Keratinocyte (primary cell): ENCODE measurements at regions not wholly inside any gene's neighbourhood (a gene's known extent, or its start where the extent isn't known, plus 50 kb on each side); places are given as distances from the start of the nearest gene placed in this dataset.
A peak's percentile ranks its signal among the peaks of the same experiment; 100 is the strongest.

Experiments
- DNase-seq: peaks from one replicate; pipeline ENCODE4 v3.0.0-alpha.2; 2011; ENCODE audit warnings: low read depth, missing footprints, low spot score
- FAIRE-seq: peaks from 2 replicates; lab custom pipeline; 2011; peaks lifted over from hg19 to GRCh38; lab: Jason Lieb, UNC
- H2AFZ ChIP-seq: 2 replicates; pipeline ENCODE4 v1.6.0; 2012; ENCODE audit warnings: low read length, control low read depth, inconsistent platforms; ENCODE audit not compliant: control insufficient read depth
- H3K27ac ChIP-seq: 2 replicates; pipeline ENCODE4 v1.5.1; 2011; ENCODE audit warnings: low read length; ENCODE audit not compliant: control insufficient read depth, insufficient read depth
- H3K27me3 ChIP-seq: 3 replicates; pipeline ENCODE4 v1.6.0; 2011; ENCODE audit warnings: low read length; ENCODE audit not compliant: control insufficient read depth, insufficient read depth; ENCODE audit errors: extremely low read depth
- H3K36me3 ChIP-seq, 2 experiments: 2 replicates in 1 of 2; 3 replicates in 1 of 2; pipeline ENCODE4 v1.5.1; 2011; ENCODE audit warnings: low read length in 2 of 2, mild to moderate bottlenecking in 1 of 2; ENCODE audit not compliant: control insufficient read depth in 2 of 2, insufficient read depth in 2 of 2; ENCODE audit errors: extremely low read depth in 1 of 2
- H3K4me1 ChIP-seq: 3 replicates; pipeline ENCODE4 v1.5.1; 2011; ENCODE audit warnings: low read length; ENCODE audit not compliant: control insufficient read depth, insufficient read depth; ENCODE audit errors: extremely low read depth
- H3K4me2 ChIP-seq: 3 replicates; pipeline ENCODE4 v1.6.0; 2011; ENCODE audit warnings: low read depth, low read length; ENCODE audit not compliant: control insufficient read depth, insufficient read depth; ENCODE audit errors: extremely low read depth
- H3K4me3 ChIP-seq, 3 experiments: fragments of 200-600 bp in 1 of 3; sonication (generic) in 1 of 3; 2 replicates in 2 of 3; 3 replicates in 1 of 3; pipeline ENCODE4 v1.5.1; 2011 to 2016; ENCODE audit warnings: low read length in 3 of 3, mild to moderate bottlenecking in 3 of 3, control low read depth in 2 of 3, inconsistent platforms in 1 of 3, low read depth in 1 of 3, mixed read lengths in 1 of 3, mixed run types in 1 of 3, moderate library complexity in 1 of 3; ENCODE audit not compliant: control insufficient read depth in 2 of 3, insufficient read depth in 2 of 3; ENCODE audit errors: extremely low read depth in 1 of 3
- H3K79me2 ChIP-seq: 2 replicates; pipeline ENCODE4 v1.6.0; 2012; ENCODE audit warnings: low read length; ENCODE audit not compliant: control insufficient read depth, insufficient read depth
- H3K9ac ChIP-seq: 3 replicates; pipeline ENCODE4 v1.6.0; 2011; ENCODE audit warnings: low read length; ENCODE audit not compliant: control insufficient read depth, insufficient read depth; ENCODE audit errors: extremely low read depth
- H3K9me1 ChIP-seq: 3 replicates; pipeline ENCODE4 v1.6.0; 2011; ENCODE audit warnings: low read length; ENCODE audit not compliant: control insufficient read depth, insufficient read depth; ENCODE audit errors: extremely low read depth
- H3K9me3 ChIP-seq: 2 replicates; pipeline ENCODE4 v1.5.1; 2012; ENCODE audit warnings: low read depth, low read length; ENCODE audit not compliant: control insufficient read depth
- H4K20me1 ChIP-seq: 3 replicates; pipeline ENCODE4 v1.6.0; 2011; ENCODE audit warnings: low read length; ENCODE audit not compliant: control insufficient read depth, insufficient read depth; ENCODE audit errors: extremely low read depth
- EZH2 ChIP-seq: IDR thresholded peaks from one replicate; pipeline ENCODE4 v1.6.1; 2012; ENCODE audit warnings: inconsistent platforms, mild to moderate bottlenecking, low read length, moderate library complexity
- dilution Hi-C: fragments of 300-500 bp; cut with MboI; formaldehyde crosslinking; loops from one replicate; pipeline ENCODE4 v1.7.0; 2020; ENCODE audit warnings: low sequenced_read_pairs; ENCODE audit not compliant: extremely low pct_ligation_motif_present
- TF ChIP-seq, protein P1 (sequence below), 3 experiments: IDR thresholded peaks in 1 of 3; conservative IDR thresholded peaks in 1 of 3; optimal IDR thresholded peaks in 1 of 3; 2 replicates in 2 of 3; 3 replicates in 1 of 3; pipeline versions ENCODE3 to v1.5.1; 2011; ENCODE audit warnings: low read length in 3 of 3, mild to moderate bottlenecking in 3 of 3, moderate library complexity in 2 of 3, control low read depth in 1 of 3, inconsistent platforms in 1 of 3; ENCODE audit not compliant: insufficient read depth in 2 of 3; ENCODE audit errors: extremely low read depth in 1 of 3

DNA sequence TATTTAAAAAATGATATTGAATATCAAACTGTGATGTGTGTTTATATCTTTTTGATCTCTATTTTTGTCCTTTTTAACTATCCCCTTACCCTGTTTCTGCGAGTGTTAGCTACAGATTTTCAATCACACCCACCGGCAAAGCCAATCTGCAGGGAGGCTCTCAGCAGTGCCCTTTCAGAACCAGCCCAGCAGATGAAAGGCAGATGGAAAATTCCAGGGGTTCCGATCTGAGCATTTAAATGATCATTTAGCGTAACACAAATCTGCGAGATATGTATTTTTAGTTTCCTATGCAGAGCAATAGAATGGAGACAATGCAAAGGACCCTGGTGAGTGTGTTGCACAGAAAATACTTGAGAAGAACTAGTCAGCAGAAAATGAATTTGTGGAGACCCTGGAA, 2170.5 kb upstream of the PIK3C3 start:
- Histone ChIP-seq H3K9ac (no peak overlapping the region), H3K36me3 (no peaks in the 10 kb centered on the region), H3K4me3 (no peak overlapping the region), H4K20me1 (no peaks in the 10 kb centered on the region), H3K27ac (no peak overlapping the region), H3K27me3 (no peaks in the 10 kb centered on the region), H3K79me2 (peaks cover 24% of the 10 kb centered on the region), H3K4me1 (peaks cover 28% of the 10 kb centered on the region), H3K9me1 (no peaks in the 10 kb centered on the region), H2AFZ (no peak overlapping the region), H3K9me3 (no peaks in the 10 kb centered on the region), H3K4me2 (no peak overlapping the region)
- DNase-seq (no peak), FAIRE-seq (no peak)
- TF ChIP-seq, protein P1, sequence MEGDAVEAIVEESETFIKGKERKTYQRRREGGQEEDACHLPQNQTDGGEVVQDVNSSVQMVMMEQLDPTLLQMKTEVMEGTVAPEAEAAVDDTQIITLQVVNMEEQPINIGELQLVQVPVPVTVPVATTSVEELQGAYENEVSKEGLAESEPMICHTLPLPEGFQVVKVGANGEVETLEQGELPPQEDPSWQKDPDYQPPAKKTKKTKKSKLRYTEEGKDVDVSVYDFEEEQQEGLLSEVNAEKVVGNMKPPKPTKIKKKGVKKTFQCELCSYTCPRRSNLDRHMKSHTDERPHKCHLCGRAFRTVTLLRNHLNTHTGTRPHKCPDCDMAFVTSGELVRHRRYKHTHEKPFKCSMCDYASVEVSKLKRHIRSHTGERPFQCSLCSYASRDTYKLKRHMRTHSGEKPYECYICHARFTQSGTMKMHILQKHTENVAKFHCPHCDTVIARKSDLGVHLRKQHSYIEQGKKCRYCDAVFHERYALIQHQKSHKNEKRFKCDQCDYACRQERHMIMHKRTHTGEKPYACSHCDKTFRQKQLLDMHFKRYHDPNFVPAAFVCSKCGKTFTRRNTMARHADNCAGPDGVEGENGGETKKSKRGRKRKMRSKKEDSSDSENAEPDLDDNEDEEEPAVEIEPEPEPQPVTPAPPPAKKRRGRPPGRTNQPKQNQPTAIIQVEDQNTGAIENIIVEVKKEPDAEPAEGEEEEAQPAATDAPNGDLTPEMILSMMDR (optimal IDR thresholded peaks at IDR 0.05 in 1 of 3, IDR thresholded peaks at IDR 0.05 in 1 of 3, conservative IDR thresholded peaks at IDR 0.05 in 1 of 3; ENCODE audit: extremely low read depth in 1 of 3, insufficient read depth in 2 of 3, low read length in 3 of 3), result no peak
- TF ChIP-seq EZH2, result no peak
- dilution Hi-C loops, result no loop called here

DNA sequence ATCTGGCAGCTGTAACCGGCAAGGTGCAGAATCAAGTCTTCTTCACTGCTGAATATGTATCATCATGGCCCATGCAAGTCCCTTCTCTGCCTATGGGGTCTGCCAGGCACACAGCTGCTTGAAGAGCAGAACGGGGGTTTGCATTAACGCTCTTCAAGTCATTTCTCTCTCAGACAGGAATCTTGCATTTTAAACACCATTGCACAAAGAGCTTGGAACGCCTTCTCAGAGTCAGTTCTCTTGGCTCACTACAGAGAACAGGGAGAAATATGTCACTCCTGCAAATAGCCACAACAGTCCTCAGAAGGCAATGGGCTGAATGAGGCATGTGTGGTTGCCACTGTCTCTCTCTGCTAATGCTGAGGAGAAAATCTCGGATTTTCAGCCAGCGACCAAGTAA, 2173.5 kb upstream of the PIK3C3 start:
- no peak for DNase-seq
- Histone ChIP-seq H3K4me1 (peaks cover 4% of the 10 kb centered on the region), H3K27me3 (no peaks in the 10 kb centered on the region), H3K79me2 (peaks cover 20% of the 10 kb centered on the region), H3K9me3 (no peaks in the 10 kb centered on the region), H3K36me3 (no peaks in the 10 kb centered on the region), H3K27ac (no peak overlapping the region), H3K9ac (no peak overlapping the region), H4K20me1 (no peaks in the 10 kb centered on the region), H3K4me2 (no peak overlapping the region), H3K9me1 (no peaks in the 10 kb centered on the region), H3K4me3 (no peak overlapping the region), H2AFZ (no peak overlapping the region)
- FAIRE-seq, result peak; percentile 5
- TF ChIP-seq EZH2, result no peak
- TF ChIP-seq, protein P1 (optimal IDR thresholded peaks at IDR 0.05 in 1 of 3, IDR thresholded peaks at IDR 0.05 in 1 of 3, conservative IDR thresholded peaks at IDR 0.05 in 1 of 3; ENCODE audit: extremely low read depth in 1 of 3, insufficient read depth in 2 of 3, low read length in 3 of 3), result no peak
- dilution Hi-C loops, result no loop called here
